ENCODE measurements at regions not wholly inside any gene's neighbourhood (a gene's known extent, or its start where the extent isn't known, plus 50 kb on each side); places are given as distances from the start of the nearest gene placed in this dataset.

GRCh38 chr1:194056169-194056568 lies 869.8 kb upstream of the B3GALT2 start:
- intact Hi-C loops (cut with DNase I; ENCODE audit: low total_unique reads) (no loop called here), in situ Hi-C loops (cut with MboI; ENCODE audit: low sequenced_read_pairs in 4 of 4) (no loop called here)
- ATAC-seq (no peak), DNase-seq (no peak)
- H3K4me1 ChIP-seq = no peaks in the 10 kb centered on the region
- no peaks in the 10 kb centered on the region for H3K36me3 ChIP-seq
- H3K27me3 ChIP-seq = no peaks in the 10 kb centered on the region
- TF ChIP-seq POLR2A (IDR thresholded peaks at IDR 0.05) = no peak
- no peak for TF ChIP-seq CTCF (IDR thresholded peaks at IDR 0.05 in 4 of 5, conservative IDR thresholded peaks at IDR 0.05 in 1 of 5)
- no peaks in the 10 kb centered on the region for H3K9me3 ChIP-seq
- H3K4me3 ChIP-seq = no peak overlapping the region
- no peak overlapping the region for H3K27ac ChIP-seq

DNA sequence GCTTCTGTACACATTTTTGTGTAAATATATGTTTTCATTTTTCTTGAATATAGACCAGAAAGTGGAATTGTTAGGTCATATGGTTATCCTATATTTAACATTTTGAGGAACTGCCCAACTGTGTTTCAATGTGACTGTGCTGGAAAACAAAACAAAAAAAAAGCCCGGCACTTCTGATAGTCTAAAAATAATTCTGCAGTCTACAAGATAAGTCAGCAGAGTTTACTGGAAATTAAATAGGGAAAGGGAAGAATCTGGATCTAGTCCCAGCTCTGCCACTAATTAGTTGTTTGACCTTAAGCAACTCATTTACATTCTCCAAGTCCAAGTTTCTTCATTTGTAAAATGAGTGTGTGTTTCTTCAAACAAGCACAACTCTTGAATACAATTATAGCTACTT lies 869.1 kb upstream of the B3GALT2 start:
- Histone ChIP-seq H3K27me3 (no peaks in the 10 kb centered on the region), H3K4me3 (no peak overlapping the region), H3K4me1 (no peaks in the 10 kb centered on the region), H3K27ac (no peak overlapping the region), H3K9me3 (no peaks in the 10 kb centered on the region), H3K36me3 (no peaks in the 10 kb centered on the region)
- no peak for ATAC-seq
- intact Hi-C loops (cut with DNase I; ENCODE audit: low total_unique reads) = no loop called here
- no peak for DNase-seq
- TF ChIP-seq POLR2A (IDR thresholded peaks at IDR 0.05) (no peak), CTCF (IDR thresholded peaks at IDR 0.05 in 4 of 5, conservative IDR thresholded peaks at IDR 0.05 in 1 of 5) (no peak)
- in situ Hi-C loops (cut with MboI; ENCODE audit: low sequenced_read_pairs in 4 of 4) = no loop called here

- H3K36me3 ChIP-seq = no peaks in the 10 kb centered on the region
- H3K4me3 ChIP-seq = no peak overlapping the region
- TF ChIP-seq CTCF (IDR thresholded peaks at IDR 0.05 in 4 of 5, conservative IDR thresholded peaks at IDR 0.05 in 1 of 5) (no peak), POLR2A (IDR thresholded peaks at IDR 0.05) (no peak)
- no peak for ATAC-seq
- in situ Hi-C loops (cut with MboI; ENCODE audit: low sequenced_read_pairs in 4 of 4) (no loop called here), intact Hi-C loops (cut with DNase I; ENCODE audit: low total_unique reads) (no loop called here)
- H3K4me1 ChIP-seq = no peaks in the 10 kb centered on the region
- no peak overlapping the region for H3K27ac ChIP-seq
- DNase-seq = no peak
- no peaks in the 10 kb centered on the region for H3K27me3 ChIP-seq
- H3K9me3 ChIP-seq = no peaks in the 10 kb centered on the region
Measured at GRCh38 chr1:194052514-194053338, 866.3 kb upstream of the B3GALT2 start.

DNA sequence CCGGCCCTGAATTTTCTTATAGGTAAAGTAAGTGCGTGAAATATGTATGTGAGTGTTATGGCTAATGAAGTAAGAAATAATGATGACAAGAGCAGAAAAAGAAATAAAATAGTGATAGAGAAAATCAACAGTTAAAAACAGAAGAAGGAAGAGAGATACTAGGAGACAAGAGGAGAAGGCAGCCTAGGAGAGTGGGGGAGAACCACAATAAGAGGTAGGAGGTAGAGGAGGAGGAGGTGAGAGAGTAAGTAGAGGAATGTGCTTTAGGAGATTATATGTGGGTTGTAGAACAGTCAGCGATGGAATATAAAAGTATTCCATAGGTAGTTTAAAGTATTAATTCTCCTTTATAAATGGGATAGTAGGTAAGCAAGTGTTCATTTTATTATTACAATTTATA lies 861.5 kb upstream of the B3GALT2 start:
- Histone ChIP-seq H3K4me3 (no peak overlapping the region), H3K9me3 (no peaks in the 10 kb centered on the region), H3K4me1 (no peaks in the 10 kb centered on the region), H3K27ac (no peak overlapping the region), H3K36me3 (no peaks in the 10 kb centered on the region), H3K27me3 (no peaks in the 10 kb centered on the region)
- TF ChIP-seq CTCF (IDR thresholded peaks at IDR 0.05 in 4 of 5, conservative IDR thresholded peaks at IDR 0.05 in 1 of 5) = no peak
- no peak for TF ChIP-seq POLR2A (IDR thresholded peaks at IDR 0.05)
- intact Hi-C loops (cut with DNase I; ENCODE audit: low total_unique reads) = no loop called here
- in situ Hi-C loops (cut with MboI; ENCODE audit: low sequenced_read_pairs in 4 of 4) = no loop called here
- DNase-seq (no peak), ATAC-seq (no peak)

DNA sequence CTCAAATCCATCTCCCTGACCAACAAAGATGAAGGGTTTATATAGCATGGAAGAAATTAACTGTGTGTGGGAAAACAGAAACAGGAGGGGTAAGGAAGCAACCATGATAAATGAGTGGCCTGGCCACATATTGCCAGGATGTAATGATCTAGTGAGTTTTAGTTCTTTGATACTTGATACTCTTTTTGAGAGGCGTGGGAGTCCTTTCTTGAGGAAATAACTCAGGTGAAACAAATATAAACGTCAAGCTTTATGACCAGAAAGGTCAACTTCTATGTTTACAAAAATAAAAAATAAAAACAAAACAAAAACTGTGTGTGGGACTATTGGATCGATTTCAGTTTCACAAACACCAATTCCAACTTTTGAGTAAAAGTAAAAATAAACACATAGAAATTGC lies 860.8 kb upstream of the B3GALT2 start:
- H3K9me3 ChIP-seq = no peaks in the 10 kb centered on the region
- no peak for ATAC-seq
- no peaks in the 10 kb centered on the region for H3K27me3 ChIP-seq
- no peaks in the 10 kb centered on the region for H3K36me3 ChIP-seq
- H3K4me3 ChIP-seq = no peak overlapping the region
- no peak overlapping the region for H3K27ac ChIP-seq
- intact Hi-C loops (cut with DNase I; ENCODE audit: low total_unique reads) (no loop called here), in situ Hi-C loops (cut with MboI; ENCODE audit: low sequenced_read_pairs in 4 of 4) (no loop called here)
- no peak for TF ChIP-seq CTCF (IDR thresholded peaks at IDR 0.05 in 4 of 5, conservative IDR thresholded peaks at IDR 0.05 in 1 of 5)
- TF ChIP-seq POLR2A (IDR thresholded peaks at IDR 0.05) = no peak
- H3K4me1 ChIP-seq = no peaks in the 10 kb centered on the region
- DNase-seq = no peak
